ENCODE measurements at regions not wholly inside any gene's neighbourhood (a gene's known extent, or its start where the extent isn't known, plus 50 kb on each side); places are given as distances from the start of the nearest gene placed in this dataset.

GRCh38 chr6:151705993-151706733 is 101.3 kb upstream of the ESR1 start:
- Histone ChIP-seq H3K9ac (ENCODE audit: insufficient read depth in 1 of 2, low read length in 2 of 2) (no peak overlapping the region), H3K27me3 (ENCODE audit: control insufficient read depth in 3 of 3, insufficient read depth in 3 of 3, low read length in 2 of 3) (no peaks in the 10 kb centered on the region), H3K27ac (ENCODE audit: low read depth in 1 of 2, low read length in 1 of 2) (no peak overlapping the region), H3K9me3 (ENCODE audit: control insufficient read depth in 4 of 4, insufficient read depth in 3 of 4, low read length in 3 of 4) (no peaks in the 10 kb centered on the region), H3K4me3 (no peak overlapping the region), H3K4me1 (ENCODE audit: control insufficient read depth in 5 of 5, insufficient read depth in 5 of 5, low read length in 5 of 5) (peaks cover 0 to 2% (median 0%) of the 10 kb centered on the region in 5 donors), H3K36me3 (ENCODE audit: control insufficient read depth in 4 of 4, insufficient read depth in 4 of 4, low read length in 4 of 4) (no peaks in the 10 kb centered on the region)
- 77 to 80% methylated on average over 6 of the region's 6 CpGs for WGBS, 2 donors
- TF ChIP-seq CTCF (IDR thresholded peaks at IDR 0.05; ENCODE audit: control extremely low read depth, extremely low read depth) = no peak
- ATAC-seq (ENCODE audit: insufficient read depth, low FRiP score) (no peak), DNase-seq (peak in 2 of 3 donors; percentile 64 to 65)

- ATAC-seq (ENCODE audit: insufficient read depth, low FRiP score) (no peak), DNase-seq (no peak)
- H3K36me3 ChIP-seq (ENCODE audit: control insufficient read depth in 4 of 4, insufficient read depth in 4 of 4, low read length in 4 of 4) = no peaks in the 10 kb centered on the region
- no peak overlapping the region for H3K27ac ChIP-seq (ENCODE audit: low read depth in 1 of 2, low read length in 1 of 2)
- WGBS, 2 donors = 96 to 97% methylated on average over 3 of the region's 3 CpGs
- no peak overlapping the region for H3K9ac ChIP-seq (ENCODE audit: insufficient read depth in 1 of 2, low read length in 2 of 2)
- no peaks in the 10 kb centered on the region for H3K9me3 ChIP-seq (ENCODE audit: control insufficient read depth in 4 of 4, insufficient read depth in 3 of 4, low read length in 3 of 4)
- TF ChIP-seq CTCF (IDR thresholded peaks at IDR 0.05; ENCODE audit: control extremely low read depth, extremely low read depth) = no peak
- H3K4me3 ChIP-seq = no peak overlapping the region
- no peaks in the 10 kb centered on the region for H3K4me1 ChIP-seq (ENCODE audit: control insufficient read depth in 5 of 5, insufficient read depth in 5 of 5, low read length in 5 of 5)
- no peaks in the 10 kb centered on the region for H3K27me3 ChIP-seq (ENCODE audit: control insufficient read depth in 3 of 3, insufficient read depth in 3 of 3, low read length in 2 of 3)
Observed at GRCh38 chr6:151709329-151709728, 98.2 kb upstream of the ESR1 start.

- H3K27ac ChIP-seq (ENCODE audit: low read depth in 1 of 2, low read length in 1 of 2) = no peak overlapping the region
- ATAC-seq (ENCODE audit: insufficient read depth, low FRiP score) (no peak), DNase-seq (peak; percentile 13 to 50 (median 30))
- H3K9me3 ChIP-seq (ENCODE audit: control insufficient read depth in 4 of 4, insufficient read depth in 3 of 4, low read length in 3 of 4) = no peaks in the 10 kb centered on the region
- H3K27me3 ChIP-seq (ENCODE audit: control insufficient read depth in 3 of 3, insufficient read depth in 3 of 3, low read length in 2 of 3) = no peaks in the 10 kb centered on the region
- no peak overlapping the region for H3K4me3 ChIP-seq
- no peak overlapping the region for H3K9ac ChIP-seq (ENCODE audit: insufficient read depth in 1 of 2, low read length in 2 of 2)
- 53 to 54% methylated on average over 5 of the region's 5 CpGs for WGBS, 2 donors
- TF ChIP-seq CTCF (IDR thresholded peaks at IDR 0.05; ENCODE audit: control extremely low read depth, extremely low read depth) = no peak
- peaks cover 0 to 7% (median 0%) of the 10 kb centered on the region in 5 donors for H3K4me1 ChIP-seq (ENCODE audit: control insufficient read depth in 5 of 5, insufficient read depth in 5 of 5, low read length in 5 of 5)
- no peaks in the 10 kb centered on the region for H3K36me3 ChIP-seq (ENCODE audit: control insufficient read depth in 4 of 4, insufficient read depth in 4 of 4, low read length in 4 of 4)
Observed at GRCh38 chr6:151716526-151716932, 91.0 kb upstream of the ESR1 start.

GRCh38 chr6:151719070-151719469 is 88.4 kb upstream of the ESR1 start:
- ATAC-seq (ENCODE audit: insufficient read depth, low FRiP score) = no peak
- no peak overlapping the region for H3K9ac ChIP-seq (ENCODE audit: insufficient read depth in 1 of 2, low read length in 2 of 2)
- no peaks in the 10 kb centered on the region for H3K9me3 ChIP-seq (ENCODE audit: control insufficient read depth in 4 of 4, insufficient read depth in 3 of 4, low read length in 3 of 4)
- H3K27ac ChIP-seq (ENCODE audit: low read depth in 1 of 2, low read length in 1 of 2) = no peak overlapping the region
- no peak for DNase-seq
- H3K4me3 ChIP-seq = no peak overlapping the region
- no peaks in the 10 kb centered on the region for H3K27me3 ChIP-seq (ENCODE audit: control insufficient read depth in 3 of 3, insufficient read depth in 3 of 3, low read length in 2 of 3)
- WGBS, 2 donors = 84 to 88% methylated on average over 5 of the region's 5 CpGs
- peaks cover 0 to 7% (median 0%) of the 10 kb centered on the region in 5 donors for H3K4me1 ChIP-seq (ENCODE audit: control insufficient read depth in 5 of 5, insufficient read depth in 5 of 5, low read length in 5 of 5)
- TF ChIP-seq CTCF (IDR thresholded peaks at IDR 0.05; ENCODE audit: control extremely low read depth, extremely low read depth) = no peak
- H3K36me3 ChIP-seq (ENCODE audit: control insufficient read depth in 4 of 4, insufficient read depth in 4 of 4, low read length in 4 of 4) = no peaks in the 10 kb centered on the region
